Natural killer cell treated with Interleukin-12 subunit alpha and Interleukin-12 subunit beta and Interleukin-15 and Interleukin-18, amount 100 ng/mL, for 72 hours (primary cell): ENCODE measurements at regions not wholly inside any gene's neighbourhood (a gene's known extent, or its start where the extent isn't known, plus 50 kb on each side); places are given as distances from the start of the nearest gene placed in this dataset.

Experiments
- ATAC-seq, 2 donors: fragments of 150-1000 bp; cut with Tn5 transposase in 1 of 2; sonication (Bioruptor Pico), chemical (Tn5 transposase) in 1 of 2; 2 replicates each; pipeline ENCODE4 v1.10.0; 2021
- DNase-seq: peaks from one replicate; pipeline ENCODE4 v3.0.0; 2022; ENCODE audit warnings: low spot score
- H3K27ac Mint-ChIP-seq, 2 donors: 1 replicate in 1 of 2; 2 replicates in 1 of 2; pipeline ENCODE4 v1.8.0; 2022; ENCODE audit warnings: mixed read lengths in 2 of 2, mild to moderate bottlenecking in 1 of 2, moderate library complexity in 1 of 2
- H3K27me3 Mint-ChIP-seq, 2 donors: 1 replicate in 1 of 2; 2 replicates in 1 of 2; pipeline ENCODE4 v1.8.0; 2022; ENCODE audit warnings: mixed read lengths in 2 of 2
- H3K36me3 Mint-ChIP-seq: one replicate; pipeline ENCODE4 v1.8.0; 2022; ENCODE audit warnings: mixed read lengths
- H3K4me1 Mint-ChIP-seq, 2 donors: 1 replicate in 1 of 2; 2 replicates in 1 of 2; pipeline ENCODE4 v1.8.0; 2022; ENCODE audit warnings: low read depth in 2 of 2, mixed read lengths in 2 of 2, mild to moderate bottlenecking in 1 of 2
- H3K4me3 Mint-ChIP-seq: one replicate; pipeline ENCODE4 v1.8.0; 2022; ENCODE audit warnings: mixed read lengths
- H3K9me3 Mint-ChIP-seq: 2 replicates; pipeline ENCODE4 v1.8.0; 2022; ENCODE audit warnings: mixed read lengths

- Mint-ChIP-seq H3K36me3 (no peaks in the 10 kb centered on the region), H3K27me3 (peaks cover 20 to 22% of the 10 kb centered on the region in 2 donors), H3K9me3 (no peaks in the 10 kb centered on the region), H3K4me3 (no peak overlapping the region), H3K4me1 (no peaks in the 10 kb centered on the region), H3K27ac (no peak overlapping the region)
- no peak for DNase-seq
- no peak for ATAC-seq
Observed at GRCh38 chr17:6240001-6240400, 169.8 kb downstream of the WSCD1 start.

- no peaks in the 10 kb centered on the region for H3K9me3 Mint-ChIP-seq
- DNase-seq (no peak), ATAC-seq (no peak)
- H3K27ac Mint-ChIP-seq, result no peak overlapping the region
- no peaks in the 10 kb centered on the region for H3K4me1 Mint-ChIP-seq
- no peak overlapping the region for H3K4me3 Mint-ChIP-seq
- no peaks in the 10 kb centered on the region for H3K36me3 Mint-ChIP-seq
- H3K27me3 Mint-ChIP-seq, result peaks cover 20 to 21% of the 10 kb centered on the region in 2 donors
Observed at GRCh38 chr17:6239241-6239798, 169.1 kb downstream of the WSCD1 start.

GRCh38 chr17:6233856-6234255 is 163.7 kb downstream of the WSCD1 start:
- no peaks in the 10 kb centered on the region for H3K36me3 Mint-ChIP-seq
- H3K4me3 Mint-ChIP-seq, result no peak overlapping the region
- H3K9me3 Mint-ChIP-seq, result no peaks in the 10 kb centered on the region
- DNase-seq (no peak), ATAC-seq (peak in 1 of 2 donors; percentile 36)
- H3K27ac Mint-ChIP-seq, result no peak overlapping the region
- no peaks in the 10 kb centered on the region for H3K4me1 Mint-ChIP-seq
- H3K27me3 Mint-ChIP-seq, result peaks cover 0 to 6% of the 10 kb centered on the region in 2 donors

DNA sequence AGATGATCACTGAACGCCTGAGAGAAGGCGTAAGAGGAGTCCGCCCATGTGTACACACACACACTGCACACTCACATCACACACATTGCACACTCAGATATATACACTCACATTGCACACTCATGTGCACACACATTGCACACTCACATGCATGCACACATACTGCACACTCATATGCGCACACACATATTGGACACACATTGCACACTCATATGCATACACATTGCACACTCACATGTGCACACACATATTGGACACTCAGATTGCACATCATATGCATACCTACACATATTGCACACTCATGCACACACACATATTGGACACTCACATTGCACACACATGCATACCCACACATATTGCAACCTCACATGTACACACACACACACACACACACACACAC is 163.2 kb downstream of the WSCD1 start:
- ATAC-seq (peak in 1 of 2 donors; percentile 41), DNase-seq (no peak)
- Mint-ChIP-seq H3K9me3 (no peaks in the 10 kb centered on the region), H3K4me1 (no peaks in the 10 kb centered on the region), H3K27ac (no peak overlapping the region), H3K4me3 (no peak overlapping the region), H3K36me3 (no peaks in the 10 kb centered on the region), H3K27me3 (peaks cover 0 to 6% of the 10 kb centered on the region in 2 donors)

- no peaks in the 10 kb centered on the region for H3K36me3 Mint-ChIP-seq
Observed at GRCh38 chr17:6232732-6233101, 162.5 kb downstream of the WSCD1 start.

GRCh38 chr17:6231886-6232731 is 161.9 kb downstream of the WSCD1 start:
- H3K4me3 Mint-ChIP-seq, result no peak overlapping the region
- no peaks in the 10 kb centered on the region for H3K4me1 Mint-ChIP-seq
- no peak for DNase-seq
- H3K27ac Mint-ChIP-seq, result no peak overlapping the region
- ATAC-seq, result peak; percentile 31 to 59
- H3K27me3 Mint-ChIP-seq, result peaks cover 0 to 6% of the 10 kb centered on the region in 2 donors
- H3K36me3 Mint-ChIP-seq, result no peaks in the 10 kb centered on the region
- no peaks in the 10 kb centered on the region for H3K9me3 Mint-ChIP-seq

More at GRCh38 chr17:6232732-6233101, 162.5 kb downstream of the WSCD1 start:
- H3K4me1 Mint-ChIP-seq, result no peaks in the 10 kb centered on the region
- H3K27ac Mint-ChIP-seq, result no peak overlapping the region
- H3K9me3 Mint-ChIP-seq, result no peaks in the 10 kb centered on the region
- no peak for ATAC-seq
- no peak for DNase-seq
- peaks cover 0 to 6% of the 10 kb centered on the region in 2 donors for H3K27me3 Mint-ChIP-seq
- H3K4me3 Mint-ChIP-seq, result no peak overlapping the region

DNA sequence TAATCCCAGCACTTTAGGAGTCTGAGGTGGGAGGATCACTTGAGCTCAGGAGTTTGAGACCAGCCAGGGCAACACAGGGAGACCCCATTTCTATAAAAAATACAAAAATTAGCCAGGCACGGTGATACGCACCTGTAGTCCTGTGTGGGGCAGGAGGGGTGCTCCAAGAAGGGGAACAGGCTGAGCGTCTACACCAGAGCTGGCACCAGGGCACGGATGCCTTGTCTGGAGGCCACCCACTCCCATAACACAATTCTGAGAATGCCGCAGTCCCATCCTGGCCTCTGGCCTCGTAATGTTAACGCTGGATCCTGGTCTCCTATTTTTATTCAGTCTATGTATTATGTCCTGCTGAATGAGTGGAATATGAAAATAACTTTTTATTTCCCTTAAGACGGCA is 161.3 kb downstream of the WSCD1 start:
- H3K27me3 Mint-ChIP-seq, result peaks cover 0 to 3% of the 10 kb centered on the region in 2 donors
- H3K9me3 Mint-ChIP-seq, result no peaks in the 10 kb centered on the region
- ATAC-seq (no peak), DNase-seq (no peak)
- H3K4me1 Mint-ChIP-seq, result no peaks in the 10 kb centered on the region
- no peaks in the 10 kb centered on the region for H3K36me3 Mint-ChIP-seq
- H3K4me3 Mint-ChIP-seq, result no peak overlapping the region
- H3K27ac Mint-ChIP-seq, result no peak overlapping the region

DNA sequence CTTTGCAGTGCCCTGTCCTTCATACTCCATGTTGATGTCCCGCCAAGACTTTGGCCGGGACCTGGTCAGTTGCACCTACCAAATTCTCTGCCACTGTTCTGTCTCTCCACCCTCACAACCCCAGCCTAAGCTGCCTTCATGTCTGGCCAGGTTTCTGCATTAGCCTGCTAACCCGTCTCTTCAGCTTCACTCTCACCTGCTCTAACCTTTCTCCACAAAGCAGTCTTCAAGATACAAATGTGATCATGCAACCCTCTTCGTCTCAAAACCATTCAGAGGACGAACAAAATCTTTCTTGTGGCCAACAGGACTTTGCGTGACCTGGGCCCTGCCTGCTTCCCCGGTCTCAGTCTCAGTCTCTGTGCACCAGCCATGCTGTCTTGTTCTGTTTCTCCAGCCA is 148.2 kb downstream of the WSCD1 start:
- Mint-ChIP-seq H3K36me3 (peaks cover 16% of the 10 kb centered on the region), H3K9me3 (peaks cover 7% of the 10 kb centered on the region), H3K4me1 (peaks cover 3 to 10% of the 10 kb centered on the region in 2 donors), H3K4me3 (no peak overlapping the region), H3K27ac (no peak overlapping the region), H3K27me3 (peaks cover 10 to 42% of the 10 kb centered on the region in 2 donors)
- no peak for DNase-seq
- no peak for ATAC-seq

DNA sequence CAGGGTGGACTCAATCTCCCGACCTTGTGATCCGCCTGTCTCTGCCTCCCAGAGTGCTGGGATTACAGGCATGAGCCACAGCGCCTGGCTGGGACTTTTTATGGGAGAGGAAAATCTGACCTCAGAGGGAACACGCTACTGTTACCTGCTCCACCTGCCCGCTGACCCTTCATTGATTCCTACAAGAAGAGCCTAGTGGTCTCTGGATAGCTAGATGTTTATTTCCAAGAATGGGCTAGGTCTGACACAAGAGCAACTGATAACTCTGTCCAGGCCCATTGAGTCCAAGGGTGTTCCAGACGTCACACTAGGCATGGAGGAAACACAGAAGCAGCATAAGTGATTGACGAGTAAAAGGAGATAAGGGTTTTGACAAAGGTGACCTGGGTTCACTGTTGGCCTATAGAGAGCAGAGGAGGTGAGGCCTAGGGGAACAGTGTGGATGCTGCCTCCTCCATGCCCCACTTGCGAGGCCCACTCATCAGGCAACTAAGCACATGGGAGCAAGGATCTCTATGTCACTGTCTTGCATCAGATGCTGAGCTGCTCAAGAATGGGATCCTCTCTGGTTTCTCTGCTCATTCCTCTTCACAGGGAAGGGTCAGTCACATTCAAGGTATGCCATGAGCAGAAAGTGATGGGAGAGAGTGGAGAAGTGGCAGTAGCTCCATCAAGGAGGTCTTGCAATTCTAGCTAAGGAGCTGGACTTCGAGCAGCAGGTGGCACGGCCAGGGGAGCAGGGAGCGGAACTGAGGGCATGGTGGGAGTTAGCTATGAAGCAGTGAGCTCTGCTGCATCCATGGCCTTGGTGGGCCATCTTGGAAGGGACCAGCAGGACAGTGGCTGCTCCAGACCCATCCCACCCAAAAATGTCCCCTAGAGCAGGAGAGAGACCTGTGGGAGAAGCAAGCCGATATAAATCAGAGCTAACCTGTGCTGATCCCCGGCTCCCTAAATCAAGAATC is 145.2 kb downstream of the WSCD1 start:
- Mint-ChIP-seq H3K27ac (no peak overlapping the region), H3K27me3 (peaks cover 12 to 36% of the 10 kb centered on the region in 2 donors), H3K36me3 (peaks cover under 1% of the 10 kb centered on the region), H3K4me1 (no peaks in the 10 kb centered on the region), H3K4me3 (no peak overlapping the region), H3K9me3 (no peaks in the 10 kb centered on the region)
- no peak for ATAC-seq
- no peak for DNase-seq

- peaks cover 14 to 44% of the 10 kb centered on the region in 2 donors for H3K27me3 Mint-ChIP-seq
- no peak overlapping the region for H3K4me3 Mint-ChIP-seq
Observed at GRCh38 chr17:6213859-6214258, 143.7 kb downstream of the WSCD1 start.

GRCh38 chr17:6212766-6213165 is 142.6 kb downstream of the WSCD1 start:
- no peaks in the 10 kb centered on the region for H3K4me1 Mint-ChIP-seq
- H3K4me3 Mint-ChIP-seq, result no peak overlapping the region
- DNase-seq, result no peak
- peaks cover 6 to 33% of the 10 kb centered on the region in 2 donors for H3K27me3 Mint-ChIP-seq
- H3K36me3 Mint-ChIP-seq, result no peaks in the 10 kb centered on the region
- ATAC-seq, result no peak
- H3K9me3 Mint-ChIP-seq, result no peaks in the 10 kb centered on the region
- H3K27ac Mint-ChIP-seq, result no peak overlapping the region

More at GRCh38 chr17:6213859-6214258, 143.7 kb downstream of the WSCD1 start:
- no peaks in the 10 kb centered on the region for H3K4me1 Mint-ChIP-seq
- ATAC-seq, result no peak
- no peaks in the 10 kb centered on the region for H3K9me3 Mint-ChIP-seq
- H3K36me3 Mint-ChIP-seq, result no peaks in the 10 kb centered on the region
- DNase-seq, result no peak
- H3K27ac Mint-ChIP-seq, result no peak overlapping the region

- Mint-ChIP-seq H3K27me3 (peaks cover 14 to 39% of the 10 kb centered on the region in 2 donors), H3K4me1 (no peaks in the 10 kb centered on the region), H3K9me3 (no peaks in the 10 kb centered on the region), H3K27ac (no peak overlapping the region), H3K4me3 (no peak overlapping the region), H3K36me3 (no peaks in the 10 kb centered on the region)
- no peak for DNase-seq
- no peak for ATAC-seq
Observed at GRCh38 chr17:6209829-6210228, 139.7 kb downstream of the WSCD1 start.

- no peaks in the 10 kb centered on the region for H3K9me3 Mint-ChIP-seq
- DNase-seq (no peak), ATAC-seq (no peak)
- no peaks in the 10 kb centered on the region for H3K4me1 Mint-ChIP-seq
- no peak overlapping the region for H3K27ac Mint-ChIP-seq
- peaks cover 20 to 39% of the 10 kb centered on the region in 2 donors for H3K27me3 Mint-ChIP-seq
- H3K36me3 Mint-ChIP-seq, result no peaks in the 10 kb centered on the region
- no peak overlapping the region for H3K4me3 Mint-ChIP-seq
Observed at GRCh38 chr17:6208608-6209180, 138.5 kb downstream of the WSCD1 start.
